ENCODE measurements at regions not wholly inside any gene's neighbourhood (a gene's known extent, or its start where the extent isn't known, plus 50 kb on each side); places are given as distances from the start of the nearest gene placed in this dataset.

GRCh38 chr4:167966143-167966542 lies 126.2 kb upstream of the ANXA10 start:
- TF ChIP-seq RARB (CRISPR knock-in tag; IDR thresholded peaks at IDR 0.05), result no peak
- no peak for TF ChIP-seq BACH2 (CRISPR knock-in tag; IDR thresholded peaks at IDR 0.05; ENCODE audit: borderline replicate concordance)
- no peak for TF ChIP-seq SNAI2 (CRISPR knock-in tag; IDR thresholded peaks at IDR 0.05)
- no peak for TF ChIP-seq ARNTL (CRISPR knock-in tag; IDR thresholded peaks at IDR 0.05; ENCODE audit: borderline replicate concordance, low read depth)
- no peak for TF ChIP-seq PPARA (CRISPR knock-in tag; IDR thresholded peaks at IDR 0.05; ENCODE audit: borderline replicate concordance)
- no peak for TF ChIP-seq PATZ1 (CRISPR knock-in tag; IDR thresholded peaks at IDR 0.05; ENCODE audit: borderline replicate concordance)
- no peak for TF ChIP-seq CREB5 (CRISPR knock-in tag; IDR thresholded peaks at IDR 0.05; ENCODE audit: low read depth)
- TF ChIP-seq ZC3H10 (CRISPR knock-in tag; IDR thresholded peaks at IDR 0.05), result no peak

Data from SK-N-SH treated with all-trans-retinoic acid at 6 μM for 48 hours (cell line).